ENCODE measurements at regions not wholly inside any gene's neighbourhood (a gene's known extent, or its start where the extent isn't known, plus 50 kb on each side); places are given as distances from the start of the nearest gene placed in this dataset.

GRCh38 chr18:76771192-76771799 is 51.1 kb upstream of the ZNF236 start:
- DNase-seq (ENCODE audit: low spot score) = no peak

GRCh38 chr18:76767954-76768353 is 54.4 kb upstream of the ZNF236 start:
- DNase-seq (ENCODE audit: low spot score) = no peak

- DNase-seq (ENCODE audit: low spot score) = no peak
Measured at GRCh38 chr18:76766429-76766828, 55.9 kb upstream of the ZNF236 start.

- DNase-seq (ENCODE audit: low spot score) = no peak
Measured at GRCh38 chr18:76765649-76766048, 56.7 kb upstream of the ZNF236 start.

GRCh38 chr18:76764291-76764901 is 58.0 kb upstream of the ZNF236 start:
- DNase-seq (ENCODE audit: low spot score) = no peak

GRCh38 chr18:76759056-76759455 is 63.3 kb upstream of the ZNF236 start:
- DNase-seq (ENCODE audit: low spot score) = no peak

- no peak for DNase-seq (ENCODE audit: low spot score)
Measured at GRCh38 chr18:76757925-76758324, 64.4 kb upstream of the ZNF236 start.

GRCh38 chr18:76757335-76757734 is 65.0 kb upstream of the ZNF236 start:
- no peak for DNase-seq (ENCODE audit: low spot score)

- no peak for DNase-seq (ENCODE audit: low spot score)
Measured at GRCh38 chr18:76756531-76757253, 65.7 kb upstream of the ZNF236 start.

GRCh38 chr18:76754351-76754750 is 68.0 kb upstream of the ZNF236 start:
- DNase-seq (ENCODE audit: low spot score) = no peak

GRCh38 chr18:76752400-76752799 is 70.0 kb upstream of the ZNF236 start:
- no peak for DNase-seq (ENCODE audit: low spot score)

- no peak for DNase-seq (ENCODE audit: low spot score)
Measured at GRCh38 chr18:76750917-76751890, 71.2 kb upstream of the ZNF236 start.

GRCh38 chr18:76750269-76750668 is 72.1 kb upstream of the ZNF236 start:
- DNase-seq (ENCODE audit: low spot score) = no peak

- no peak for DNase-seq (ENCODE audit: low spot score)
Measured at GRCh38 chr18:76747676-76748075, 74.7 kb upstream of the ZNF236 start.

GRCh38 chr18:76741346-76741745 is 81.0 kb upstream of the ZNF236 start:
- no peak for DNase-seq (ENCODE audit: low spot score)

GRCh38 chr18:76736309-76736708 is 86.0 kb upstream of the ZNF236 start:
- DNase-seq (ENCODE audit: low spot score) = no peak

GRCh38 chr18:76730901-76731300 is 91.5 kb upstream of the ZNF236 start:
- DNase-seq (ENCODE audit: low spot score) = no peak

- no peak for DNase-seq (ENCODE audit: low spot score)
Measured at GRCh38 chr18:76727589-76727988, 94.8 kb upstream of the ZNF236 start.

GRCh38 chr18:76725445-76725844 is 96.9 kb upstream of the ZNF236 start:
- no peak for DNase-seq (ENCODE audit: low spot score)

GRCh38 chr18:76722224-76723061 is 99.9 kb upstream of the ZNF236 start:
- DNase-seq (ENCODE audit: low spot score) = no peak

- DNase-seq (ENCODE audit: low spot score) = no peak
Measured at GRCh38 chr18:76721207-76721996, 101.0 kb upstream of the ZNF236 start.

All from hepatic stellate cell (primary cell).